NOMO-1 treated with DMSO at 0.1 percent for 48 hours (cell line): ENCODE measurements at regions not wholly inside any gene's neighbourhood (a gene's known extent, or its start where the extent isn't known, plus 50 kb on each side); places are given as distances from the start of the nearest gene placed in this dataset.

Experiments
- DNase-seq: peaks from one replicate; lab custom pipeline; 2025; ENCODE audit not compliant: unreplicated experiment; lab: John Stamatoyannopoulos, UW

DNA sequence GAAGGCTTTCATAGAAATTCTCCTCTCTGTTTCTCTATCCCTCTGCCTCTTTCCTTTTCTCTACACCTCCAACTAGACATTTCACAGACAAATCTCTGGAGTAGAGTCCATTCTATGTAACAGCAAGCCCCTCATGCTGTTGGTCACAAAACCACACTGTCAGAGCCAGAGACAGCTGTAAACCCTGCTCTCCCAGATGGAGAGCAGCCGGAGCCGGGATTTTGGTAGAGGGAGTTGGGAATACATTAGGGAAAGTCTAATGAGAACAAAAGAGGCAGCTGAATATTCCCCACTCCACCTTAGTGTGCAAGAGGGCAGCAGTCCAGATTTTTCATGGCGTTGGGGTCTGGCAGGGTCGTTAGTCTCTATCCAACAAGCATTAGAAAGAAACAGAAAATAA lies 68.3 kb upstream of the EDN1 start:
- no peak for DNase-seq

DNA sequence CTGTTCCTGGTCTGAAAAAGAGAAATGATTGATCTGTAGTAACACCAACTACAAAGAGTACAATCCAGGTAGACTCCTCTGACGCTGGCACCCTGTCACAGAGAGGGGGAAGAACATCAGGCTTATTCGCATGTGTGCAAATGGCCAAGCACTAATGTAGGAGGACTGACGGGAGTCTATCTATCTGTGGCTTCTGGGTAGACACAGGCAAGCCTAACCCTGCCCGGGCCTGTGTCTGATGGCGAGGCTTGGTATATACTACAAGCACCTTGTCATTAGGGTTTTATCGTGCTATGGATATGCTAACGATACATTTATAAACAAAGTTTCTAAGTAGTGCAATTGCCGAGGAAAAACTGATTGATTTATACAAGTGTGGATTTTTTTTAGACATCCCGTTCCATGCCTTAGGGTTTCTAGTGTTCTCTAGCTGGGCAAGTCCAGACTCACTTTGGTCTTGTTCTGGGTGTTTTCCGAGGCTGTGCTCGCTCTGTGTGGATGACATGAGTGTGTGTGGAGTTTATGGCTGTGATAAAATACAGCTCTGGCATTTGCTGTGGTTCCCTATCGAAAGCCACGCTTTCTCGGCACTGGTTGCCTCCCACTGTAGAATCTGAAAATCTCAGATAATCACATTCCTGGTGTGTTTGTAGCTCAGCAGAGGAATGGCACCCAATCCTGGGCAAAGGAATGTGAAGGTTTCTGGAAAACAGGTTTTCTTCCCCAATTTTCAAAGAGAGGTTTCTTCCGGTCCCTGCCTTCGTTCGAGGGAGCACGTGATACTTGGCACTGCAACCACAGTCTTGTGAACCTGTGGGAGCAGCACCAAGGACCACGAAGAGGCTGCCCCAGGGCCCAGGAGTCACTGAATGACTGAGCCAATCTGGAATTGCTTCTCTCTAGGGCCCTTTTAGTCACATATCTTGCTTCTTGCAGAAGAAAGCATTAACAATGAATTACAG lies 67.5 kb upstream of the EDN1 start:
- no peak for DNase-seq

DNA sequence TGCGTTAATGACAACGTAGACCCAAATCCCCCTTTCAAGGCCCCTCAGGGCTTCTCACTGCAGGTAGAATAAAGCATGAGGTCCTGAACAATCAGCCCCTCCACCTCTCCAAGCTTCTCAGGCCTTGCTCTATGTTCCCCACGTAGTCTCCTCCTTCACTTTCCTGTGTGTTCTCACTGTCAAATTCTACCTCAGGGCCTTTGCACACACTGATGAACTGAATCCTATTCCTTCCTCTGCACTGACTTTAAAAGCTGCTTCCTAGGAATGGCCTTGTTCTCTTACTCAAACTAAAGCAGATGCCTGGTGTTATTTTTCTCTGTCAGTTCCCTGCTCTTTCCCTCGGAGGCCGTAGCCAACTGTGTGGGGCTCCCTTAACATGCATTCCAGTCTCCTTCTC lies 66.8 kb upstream of the EDN1 start:
- DNase-seq = no peak

DNA sequence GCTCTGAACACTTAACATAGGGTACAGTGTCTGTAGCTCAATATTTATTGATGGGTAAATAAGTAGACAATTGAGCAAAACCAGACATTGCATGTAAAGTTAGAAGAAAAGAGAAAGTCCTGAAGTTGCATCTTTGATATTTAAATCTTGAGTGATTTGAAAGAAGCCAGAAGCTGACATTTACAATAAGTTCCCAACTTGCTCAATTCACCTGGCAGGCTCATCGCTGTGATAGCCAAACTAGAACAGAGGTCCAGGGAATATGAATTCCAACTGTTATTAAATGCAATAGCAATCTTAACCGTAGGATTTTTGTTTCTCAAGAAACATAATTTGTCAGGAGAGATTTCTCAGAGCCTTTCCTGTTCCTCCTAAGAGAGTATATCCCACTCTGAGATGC lies 65.9 kb upstream of the EDN1 start:
- no peak for DNase-seq

DNA sequence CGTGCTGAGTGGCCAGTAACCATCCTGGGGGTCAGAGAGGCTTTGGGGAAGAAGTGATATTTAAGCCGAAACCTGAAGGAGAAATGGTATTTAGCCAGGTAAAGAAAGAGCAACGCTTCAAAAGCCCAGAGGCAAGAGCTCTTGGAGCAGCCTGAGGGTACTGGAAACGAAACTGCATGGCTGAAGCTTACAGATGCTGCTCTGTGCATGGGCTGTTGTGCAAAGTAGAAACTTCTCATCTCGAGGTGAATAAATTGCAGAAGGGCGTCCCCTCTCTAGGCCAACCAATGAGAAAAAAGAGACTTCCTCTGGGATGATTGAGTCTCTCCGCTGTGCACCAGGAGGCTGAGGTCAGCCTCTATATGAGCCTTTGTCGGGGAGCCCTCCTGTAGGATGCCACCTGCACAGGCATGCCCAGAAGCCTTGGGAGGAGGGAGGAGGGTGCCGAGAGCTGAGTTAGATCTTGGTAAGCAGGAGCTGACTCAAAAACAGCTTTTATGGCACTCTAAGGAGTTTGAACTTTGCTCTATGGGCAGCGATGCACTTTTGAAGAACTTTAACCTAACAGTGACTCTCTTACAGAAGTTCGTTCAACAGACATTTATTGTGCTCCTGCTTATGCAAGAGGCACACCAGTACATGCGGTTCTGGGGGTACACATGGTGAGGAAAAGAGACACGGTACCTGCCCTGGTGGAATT lies 61.6 kb upstream of the EDN1 start:
- DNase-seq = peak; percentile 29

DNA sequence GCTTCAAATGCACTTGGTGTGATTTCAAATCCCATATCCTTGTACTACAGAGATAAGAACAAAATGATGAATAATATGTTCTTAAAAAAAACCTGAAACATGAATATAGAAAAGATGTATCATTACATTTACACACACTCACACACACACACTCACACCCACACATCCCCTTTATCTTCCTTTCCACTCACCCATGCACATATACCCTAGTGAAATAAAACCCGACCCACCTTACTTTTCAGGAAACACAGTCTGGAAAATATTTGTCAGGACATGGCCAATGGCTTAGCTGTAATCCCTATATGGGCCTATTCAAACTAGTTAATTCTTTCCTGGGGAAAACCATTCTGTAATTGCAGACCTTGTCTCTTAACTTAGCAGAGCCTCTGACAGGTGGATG lies 60.8 kb upstream of the EDN1 start:
- no peak for DNase-seq

DNA sequence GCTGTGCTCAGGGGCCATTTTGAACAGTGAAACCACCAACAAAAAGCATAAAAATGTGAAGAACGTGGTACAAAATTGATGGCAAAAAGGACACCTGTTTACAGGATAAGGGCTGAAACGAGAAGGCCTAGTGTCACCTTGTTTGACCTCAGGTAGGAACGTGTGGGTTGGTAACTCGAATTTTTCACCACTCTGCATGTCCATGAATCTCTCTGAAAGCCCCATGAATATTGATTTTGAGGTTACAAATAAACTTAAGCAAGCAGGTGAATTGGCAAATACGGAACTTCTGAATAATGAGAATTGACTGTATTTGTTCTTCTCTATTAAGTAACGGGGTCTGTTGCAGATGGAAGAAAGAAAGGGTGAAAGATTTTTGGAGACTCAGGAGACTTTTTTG lies 59.6 kb upstream of the EDN1 start:
- DNase-seq = no peak

DNA sequence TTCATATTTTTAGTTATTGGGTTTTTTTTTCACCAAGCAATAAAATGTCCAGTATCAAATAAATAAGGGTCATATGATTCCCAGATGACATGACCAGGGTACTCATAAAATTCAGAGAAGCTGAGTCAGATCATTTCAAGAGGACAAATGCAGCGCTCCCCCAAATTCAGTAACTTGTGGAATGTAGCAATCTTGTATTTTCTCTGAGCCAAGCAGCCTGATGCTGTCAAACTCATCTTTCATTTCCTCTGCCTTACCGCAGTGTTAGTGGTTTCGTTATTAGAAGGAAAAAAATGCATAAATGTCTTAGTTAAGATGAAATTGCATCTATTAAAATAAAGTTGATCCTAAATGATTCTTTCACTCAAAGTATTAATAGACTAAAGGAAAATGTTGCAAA lies 57.8 kb upstream of the EDN1 start:
- peak; percentile 64 for DNase-seq

DNA sequence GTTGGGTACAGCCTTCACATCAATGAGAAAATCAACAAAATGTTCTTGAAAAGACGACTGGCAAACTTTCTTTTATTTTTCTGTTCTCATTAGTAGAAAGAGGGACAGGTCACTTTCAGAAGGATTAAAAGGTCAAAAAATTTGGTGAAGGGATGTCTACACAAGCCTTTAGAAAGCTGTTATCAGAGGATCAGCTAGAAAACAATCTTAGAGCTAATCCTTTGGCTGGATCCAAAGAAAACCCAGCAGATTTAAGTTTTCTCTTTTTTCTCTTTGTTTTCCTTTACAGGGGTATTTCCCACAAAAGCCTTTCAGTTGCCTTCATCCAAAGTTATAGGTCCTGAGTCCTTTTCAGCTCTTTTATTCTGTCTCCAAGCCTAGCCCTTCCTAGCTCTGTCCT lies 57.3 kb upstream of the EDN1 start:
- DNase-seq = no peak

DNA sequence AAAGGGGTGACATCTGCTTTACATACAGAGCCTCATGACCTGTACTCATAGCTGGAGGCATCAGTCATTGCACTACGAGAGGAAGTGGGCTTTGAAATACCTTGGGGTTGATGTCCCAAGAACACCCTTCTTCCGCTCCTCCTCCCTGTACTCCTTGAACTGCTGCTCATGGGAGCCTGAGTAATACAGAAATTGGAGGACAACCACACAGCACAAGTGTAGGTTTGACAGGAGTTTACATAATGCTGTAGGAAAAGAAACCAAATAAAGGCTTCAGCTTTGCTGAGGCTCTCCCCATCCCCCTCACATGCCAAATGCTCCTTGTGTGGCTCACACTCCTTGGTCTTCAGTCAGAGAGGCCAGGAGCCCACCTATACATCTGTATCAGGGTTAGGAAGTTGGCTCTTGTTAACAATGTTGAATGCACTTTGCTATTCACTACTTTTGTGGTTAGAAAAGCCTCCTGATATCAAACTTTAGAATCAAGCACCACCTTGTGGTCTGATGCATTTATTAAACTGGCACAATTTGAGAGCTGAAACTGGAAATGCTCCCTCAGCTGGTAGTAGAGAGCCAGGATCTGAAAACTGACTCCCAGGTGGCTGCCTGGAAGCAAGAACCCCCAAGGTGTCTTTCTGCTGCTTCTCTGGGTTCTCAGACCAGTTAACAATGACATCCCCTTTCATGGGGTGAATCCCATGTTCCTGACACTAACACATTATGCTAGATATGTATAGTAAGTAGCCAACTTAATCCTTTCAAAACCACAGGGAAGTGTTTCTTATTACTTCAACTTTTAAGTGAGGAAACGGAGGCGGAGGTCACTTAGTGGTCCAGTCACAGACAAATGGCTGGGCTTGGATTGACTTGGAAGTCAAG lies 56.2 kb upstream of the EDN1 start:
- peak; percentile 57 for DNase-seq

DNA sequence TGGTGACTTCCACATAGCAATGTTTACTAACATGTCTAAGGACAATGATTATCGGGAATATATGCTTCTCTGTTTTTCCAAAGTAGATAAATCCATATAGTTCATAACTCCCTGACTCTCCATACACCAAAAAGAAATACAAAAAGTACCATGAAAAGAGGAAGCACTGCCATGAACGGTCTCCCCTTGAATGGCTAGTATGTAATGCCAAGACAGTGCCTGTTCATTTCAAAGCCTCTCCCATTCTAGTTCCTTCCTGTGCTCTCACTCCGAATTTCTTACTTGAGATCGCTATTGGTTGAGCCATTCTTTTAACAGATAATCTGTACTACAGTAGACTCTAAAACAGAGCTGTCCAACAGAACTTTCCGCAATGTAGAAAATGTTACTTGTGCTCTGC lies 54.8 kb upstream of the EDN1 start:
- peak; percentile 20 for DNase-seq

DNA sequence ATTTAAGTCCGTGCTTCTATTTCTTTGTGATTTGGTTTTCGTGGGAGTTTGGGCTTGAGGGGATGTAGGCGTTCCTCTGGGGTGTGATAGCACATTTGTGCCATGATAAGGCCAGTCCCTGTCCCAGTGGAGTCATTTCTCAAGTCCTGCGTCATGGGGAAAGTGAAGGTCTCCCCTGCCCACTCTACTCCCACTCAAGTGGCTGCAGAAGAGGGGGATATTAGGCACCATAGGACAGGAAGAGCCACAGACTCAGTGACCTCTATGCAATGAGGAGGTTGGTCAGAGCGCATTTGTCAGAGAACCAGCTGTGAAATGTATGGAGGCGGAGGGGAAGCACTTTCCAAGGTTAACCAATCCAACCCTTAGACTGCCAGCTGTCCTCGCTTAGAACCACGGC lies 51.9 kb upstream of the EDN1 start:
- DNase-seq = no peak
